ENCODE measurements at regions not wholly inside any gene's neighbourhood (a gene's known extent, or its start where the extent isn't known, plus 50 kb on each side); places are given as distances from the start of the nearest gene placed in this dataset.

GRCh38 chr18:76307293-76307690 is 187.8 kb downstream of the ZNF516 start:
- Histone ChIP-seq H3K27me3 (no peaks in the 10 kb centered on the region), H3K9ac (ENCODE audit: low read depth in 2 of 2, low read length in 2 of 2) (no peak overlapping the region), H3K36me3 (no peaks in the 10 kb centered on the region), H3K4me1 (no peaks in the 10 kb centered on the region), H3K4me3 (no peak overlapping the region), H3K27ac (no peak overlapping the region), H3K9me3 (no peaks in the 10 kb centered on the region)
- DNase-seq, result no peak
- TF ChIP-seq CTCF (IDR thresholded peaks at IDR 0.05), result no peak
- intact Hi-C loops (cut with DNase I), result no loop called here

GRCh38 chr18:76306685-76307292 is 188.3 kb downstream of the ZNF516 start:
- Histone ChIP-seq H3K9ac (ENCODE audit: low read depth in 2 of 2, low read length in 2 of 2) (no peak overlapping the region), H3K4me3 (no peak overlapping the region), H3K27me3 (no peaks in the 10 kb centered on the region), H3K27ac (no peak overlapping the region), H3K4me1 (no peaks in the 10 kb centered on the region), H3K36me3 (no peaks in the 10 kb centered on the region), H3K9me3 (no peaks in the 10 kb centered on the region)
- TF ChIP-seq CTCF (IDR thresholded peaks at IDR 0.05), result no peak
- no peak for DNase-seq
- intact Hi-C loops (cut with DNase I), result no loop called here

- no peaks in the 10 kb centered on the region for H3K4me1 ChIP-seq
- H3K27me3 ChIP-seq, result no peaks in the 10 kb centered on the region
Observed at GRCh38 chr18:76285866-76286265, 209.2 kb downstream of the ZNF516 start.

GRCh38 chr18:76281565-76281964 is 213.5 kb downstream of the ZNF516 start:
- Histone ChIP-seq H3K4me3 (no peak overlapping the region), H3K27me3 (no peaks in the 10 kb centered on the region), H3K27ac (no peak overlapping the region), H3K9me3 (no peaks in the 10 kb centered on the region), H3K9ac (ENCODE audit: low read depth in 2 of 2, low read length in 2 of 2) (no peak overlapping the region), H3K4me1 (no peaks in the 10 kb centered on the region), H3K36me3 (no peaks in the 10 kb centered on the region)
- no peak for TF ChIP-seq CTCF (IDR thresholded peaks at IDR 0.05)
- intact Hi-C loops (cut with DNase I), result no loop called here
- DNase-seq, result no peak

More at GRCh38 chr18:76285866-76286265, 209.2 kb downstream of the ZNF516 start:
- Histone ChIP-seq H3K27ac (no peak overlapping the region), H3K9ac (ENCODE audit: low read depth in 2 of 2, low read length in 2 of 2) (no peak overlapping the region), H3K36me3 (no peaks in the 10 kb centered on the region), H3K4me3 (no peak overlapping the region), H3K9me3 (no peaks in the 10 kb centered on the region)
- intact Hi-C loops (cut with DNase I), result no loop called here
- TF ChIP-seq CTCF (IDR thresholded peaks at IDR 0.05), result no peak
- no peak for DNase-seq

GRCh38 chr18:76277801-76278200 is 217.2 kb downstream of the ZNF516 start:
- Histone ChIP-seq H3K9ac (ENCODE audit: low read depth in 2 of 2, low read length in 2 of 2) (no peak overlapping the region), H3K36me3 (no peaks in the 10 kb centered on the region), H3K4me1 (no peaks in the 10 kb centered on the region), H3K4me3 (no peak overlapping the region), H3K27me3 (no peaks in the 10 kb centered on the region), H3K27ac (no peak overlapping the region), H3K9me3 (no peaks in the 10 kb centered on the region)
- no peak for DNase-seq
- intact Hi-C loops (cut with DNase I), result no loop called here
- no peak for TF ChIP-seq CTCF (IDR thresholded peaks at IDR 0.05)
